ENCODE measurements at regions not wholly inside any gene's neighbourhood (a gene's known extent, or its start where the extent isn't known, plus 50 kb on each side); places are given as distances from the start of the nearest gene placed in this dataset.

DNA sequence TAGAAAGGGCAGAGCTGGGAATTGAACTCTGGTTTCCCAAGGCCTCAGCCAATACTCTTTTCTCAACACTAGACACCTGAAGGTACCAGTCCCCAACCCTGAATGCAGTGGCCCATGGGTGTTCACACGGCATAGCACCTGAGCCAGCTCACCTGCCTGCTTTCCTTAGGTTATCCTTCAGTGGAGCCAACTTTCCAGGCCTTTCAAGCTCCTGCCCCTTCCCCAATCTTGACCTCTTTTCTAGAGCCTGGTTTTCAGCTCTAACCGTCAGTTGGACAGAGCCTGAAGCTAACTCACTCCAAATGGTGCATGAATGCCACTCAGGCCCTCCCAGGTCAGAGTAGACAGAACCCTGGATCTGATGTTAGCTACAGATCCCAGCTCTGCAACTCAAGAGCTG lies 66.1 kb upstream of the ITGA11 start:
- in situ Hi-C loops (cut with MboI; ENCODE audit: low sequenced_read_pairs in 4 of 4) (no loop called here), intact Hi-C loops (cut with DNase I; ENCODE audit: low total_unique reads) (no loop called here)
- no peak for ATAC-seq
- Histone ChIP-seq H3K27me3 (peaks cover 0 to 5% (median 0%) of the 10 kb centered on the region in 3 donors), H3K9me3 (no peaks in the 10 kb centered on the region), H3K36me3 (no peaks in the 10 kb centered on the region), H3K4me1 (no peaks in the 10 kb centered on the region), H3K4me3 (no peak overlapping the region), H3K27ac (no peak overlapping the region)
- TF ChIP-seq CTCF (IDR thresholded peaks at IDR 0.05 in 4 of 5, conservative IDR thresholded peaks at IDR 0.05 in 1 of 5): no peak
- no peak for TF ChIP-seq POLR2A (IDR thresholded peaks at IDR 0.05)
- no peak for DNase-seq

DNA sequence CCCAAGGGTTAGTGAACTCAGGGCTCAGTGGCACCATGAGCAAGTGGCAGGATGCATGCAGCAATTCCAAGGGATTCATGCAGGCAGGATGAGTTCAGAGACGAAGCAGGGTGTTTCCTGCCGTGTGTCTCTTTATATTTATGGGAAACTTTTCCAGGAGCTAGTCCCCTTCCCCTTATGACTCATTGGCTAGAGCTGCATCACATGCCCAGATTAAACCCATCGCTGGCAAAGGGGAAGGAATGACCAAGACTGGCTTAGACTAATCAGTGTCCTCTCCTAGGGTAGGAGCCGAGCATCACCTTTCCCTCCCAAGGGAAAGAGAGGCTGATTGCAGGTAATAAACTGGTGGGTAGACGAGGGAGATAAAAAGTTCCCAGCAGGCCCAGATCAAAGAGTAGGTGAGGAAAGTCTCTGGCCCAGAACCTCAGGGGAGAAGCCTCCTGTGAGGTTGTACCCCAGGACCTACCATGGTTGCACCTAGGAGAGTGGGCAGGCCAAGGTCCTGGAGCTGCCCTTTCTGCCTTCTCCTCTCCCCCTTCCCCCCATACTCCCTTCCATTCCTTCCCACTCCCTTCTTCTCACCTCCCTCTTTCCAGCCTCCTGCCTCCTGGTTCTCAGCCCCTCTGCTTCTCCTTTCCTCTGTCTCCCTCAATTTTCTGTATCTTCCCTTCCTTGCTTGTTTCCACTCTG lies 67.8 kb upstream of the ITGA11 start:
- Histone ChIP-seq H3K9me3 (no peaks in the 10 kb centered on the region), H3K4me3 (no peak overlapping the region), H3K27ac (no peak overlapping the region), H3K36me3 (no peaks in the 10 kb centered on the region), H3K27me3 (peaks cover 0 to 2% (median 0%) of the 10 kb centered on the region in 3 donors), H3K4me1 (no peaks in the 10 kb centered on the region)
- in situ Hi-C loops (cut with MboI; ENCODE audit: low sequenced_read_pairs in 4 of 4) (no loop called here), intact Hi-C loops (cut with DNase I; ENCODE audit: low total_unique reads) (no loop called here)
- ATAC-seq (no peak), DNase-seq (no peak)
- no peak for TF ChIP-seq POLR2A (IDR thresholded peaks at IDR 0.05)

DNA sequence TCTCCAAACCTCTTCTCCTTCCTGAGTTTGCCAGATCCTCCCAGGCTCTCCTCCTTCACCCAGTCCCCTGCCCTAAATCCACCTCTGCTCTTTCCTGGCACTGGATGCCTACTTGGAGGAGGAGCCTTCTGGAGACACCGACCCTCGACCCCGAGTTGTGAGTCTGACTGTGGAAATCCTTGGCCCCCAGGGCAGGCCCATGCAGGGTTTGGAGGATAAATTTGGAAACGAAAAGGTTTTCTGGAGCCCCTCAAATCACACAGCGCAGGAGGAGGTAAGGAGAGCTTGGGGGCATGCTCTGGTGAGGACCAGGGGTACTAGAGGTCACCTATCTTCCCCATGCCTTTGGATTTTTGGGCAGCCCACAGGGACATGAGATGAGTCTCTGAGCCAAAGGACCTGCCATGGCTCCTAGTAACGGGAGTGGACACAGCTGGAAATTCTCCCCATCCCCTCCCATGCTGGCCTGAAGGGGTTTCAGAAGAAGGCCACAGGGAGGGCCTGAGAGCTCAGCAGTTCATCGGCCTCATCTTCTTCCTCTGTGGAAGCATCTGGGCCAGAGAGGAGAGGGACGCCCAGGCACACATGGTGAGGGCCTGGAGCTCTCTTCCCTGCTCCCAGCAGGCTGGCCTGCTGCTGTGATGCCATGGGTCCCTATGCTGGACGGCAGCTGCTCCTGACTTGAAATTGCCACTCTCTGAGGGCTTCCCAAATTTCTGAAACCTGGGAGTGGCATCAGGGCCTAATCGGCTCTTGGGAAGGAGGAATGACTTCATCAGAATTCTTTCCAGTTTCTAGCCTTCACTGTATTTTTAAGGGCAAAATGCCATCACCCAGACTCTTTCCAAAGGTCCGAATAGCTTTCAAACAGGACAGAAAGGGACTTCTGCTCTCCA lies 68.6 kb upstream of the ITGA11 start:
- Histone ChIP-seq H3K4me3 (no peak overlapping the region), H3K36me3 (no peaks in the 10 kb centered on the region), H3K27me3 (no peaks in the 10 kb centered on the region), H3K4me1 (no peaks in the 10 kb centered on the region), H3K9me3 (no peaks in the 10 kb centered on the region), H3K27ac (no peak overlapping the region)
- TF ChIP-seq CTCF (IDR thresholded peaks at IDR 0.05 in 4 of 5, conservative IDR thresholded peaks at IDR 0.05 in 1 of 5) (no peak), POLR2A (IDR thresholded peaks at IDR 0.05) (no peak)
- DNase-seq: no peak
- intact Hi-C loops (cut with DNase I; ENCODE audit: low total_unique reads): no loop called here
- no peak for ATAC-seq
- in situ Hi-C loops (cut with MboI; ENCODE audit: low sequenced_read_pairs in 4 of 4): no loop called here

DNA sequence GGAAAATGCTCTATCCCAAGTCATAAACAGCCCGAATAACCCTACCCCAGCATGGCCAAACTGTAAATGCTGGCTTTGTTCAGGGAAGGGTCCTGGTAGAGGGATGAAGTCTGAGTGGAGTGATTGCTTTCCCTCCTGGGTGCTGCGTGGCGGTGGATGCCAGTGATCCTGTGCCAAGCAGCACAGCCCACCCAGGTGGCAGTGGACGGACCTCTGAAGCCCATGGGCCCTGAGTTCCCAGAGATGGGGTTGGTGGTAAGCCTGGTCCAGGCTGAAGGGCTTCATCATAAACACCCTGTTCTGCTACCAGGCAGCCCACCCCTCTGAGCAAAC lies 69.3 kb upstream of the ITGA11 start:
- DNase-seq (no peak), ATAC-seq (no peak)
- H3K4me3 ChIP-seq: no peak overlapping the region
- no peaks in the 10 kb centered on the region for H3K9me3 ChIP-seq
- in situ Hi-C loops (cut with MboI; ENCODE audit: low sequenced_read_pairs in 4 of 4): no loop called here
- no peaks in the 10 kb centered on the region for H3K36me3 ChIP-seq
- TF ChIP-seq POLR2A (IDR thresholded peaks at IDR 0.05) (no peak), CTCF (IDR thresholded peaks at IDR 0.05 in 4 of 5, conservative IDR thresholded peaks at IDR 0.05 in 1 of 5) (no peak)
- H3K27ac ChIP-seq: no peak overlapping the region
- intact Hi-C loops (cut with DNase I; ENCODE audit: low total_unique reads): no loop called here
- no peaks in the 10 kb centered on the region for H3K4me1 ChIP-seq
- no peaks in the 10 kb centered on the region for H3K27me3 ChIP-seq

DNA sequence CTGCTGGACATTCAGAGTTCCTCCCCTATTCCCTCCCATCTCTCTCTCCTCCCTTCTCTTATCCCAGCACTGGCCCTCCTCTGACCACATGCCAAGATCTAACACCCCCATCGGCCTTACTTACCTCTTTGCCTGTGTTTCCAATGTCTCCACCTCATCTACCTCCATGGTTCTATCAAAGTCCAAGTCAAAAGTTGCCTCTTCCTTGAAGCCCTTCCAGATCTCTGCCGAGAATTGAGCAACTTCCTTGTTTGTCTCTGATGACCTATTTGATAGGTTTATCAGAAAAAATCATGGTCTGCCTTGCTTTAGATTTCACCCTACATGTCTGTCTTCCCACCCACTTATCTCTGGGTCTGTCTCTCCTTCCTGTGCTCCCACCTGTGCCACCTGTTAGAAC lies 69.7 kb upstream of the ITGA11 start:
- no peak overlapping the region for H3K27ac ChIP-seq
- H3K4me3 ChIP-seq: no peak overlapping the region
- no peaks in the 10 kb centered on the region for H3K9me3 ChIP-seq
- H3K36me3 ChIP-seq: no peaks in the 10 kb centered on the region
- H3K4me1 ChIP-seq: no peaks in the 10 kb centered on the region
- in situ Hi-C loops (cut with MboI; ENCODE audit: low sequenced_read_pairs in 4 of 4) (no loop called here), intact Hi-C loops (cut with DNase I; ENCODE audit: low total_unique reads) (no loop called here)
- TF ChIP-seq CTCF (IDR thresholded peaks at IDR 0.05 in 4 of 5, conservative IDR thresholded peaks at IDR 0.05 in 1 of 5) (no peak), POLR2A (IDR thresholded peaks at IDR 0.05) (no peak)
- no peak for ATAC-seq
- DNase-seq: no peak
- no peaks in the 10 kb centered on the region for H3K27me3 ChIP-seq
